Uterus (tissue), 3 donors: ENCODE measurements at regions not wholly inside any gene's neighbourhood (a gene's known extent, or its start where the extent isn't known, plus 50 kb on each side); places are given as distances from the start of the nearest gene placed in this dataset.

ENCODE experiments used
- DNase-seq, 2 donors: peaks; one replicate each; pipeline ENCODE4 v3.0.0-alpha.2; 2019 to 2020
- H3K27ac ChIP-seq, 2 donors: fragments of 200-600 bp; sonication (generic); 1 replicate in 1 of 2; 2 replicates in 1 of 2; pipeline ENCODE4 v1.5.1; 2016 to 2018
- H3K27me3 ChIP-seq, 2 donors: fragments of 200-600 bp; sonication (generic); one replicate each; pipeline ENCODE4 v1.5.1; 2018 to 2019; ENCODE audit warnings: control low read depth in 1 of 2
- H3K36me3 ChIP-seq, 2 donors: fragments of 200-600 bp; sonication (generic); one replicate each; pipeline ENCODE4 v1.5.1; 2019; ENCODE audit warnings: control low read depth in 1 of 2
- H3K4me1 ChIP-seq, 2 donors: fragments of 200-600 bp; sonication (generic); one replicate each; pipeline ENCODE4 v1.5.1; 2018 to 2019; ENCODE audit warnings: control low read depth in 1 of 2
- H3K4me3 ChIP-seq, 2 donors: fragments of 200-600 bp; sonication (generic); 1 replicate in 1 of 2; 2 replicates in 1 of 2; pipeline ENCODE4 v1.5.1; 2018 to 2019; ENCODE audit warnings: mild to moderate bottlenecking in 1 of 2
- H3K9me3 ChIP-seq, 2 donors: fragments of 200-600 bp; sonication (generic); one replicate each; pipeline ENCODE4 v1.5.1; 2019; ENCODE audit warnings: control low read depth in 1 of 2
- CTCF ChIP-seq, 4 experiments: fragments of 200-600 bp in 2 of 4; fragments of 450-650 bp in 2 of 4; sonication (generic) in 2 of 4; IDR thresholded peaks; one replicate each; pipeline ENCODE4 v1.5.1; 2016 to 2019; ENCODE audit warnings: antibody characterized with exemption in 4 of 4, mild to moderate bottlenecking in 2 of 4, moderate library complexity in 1 of 4
- POLR2A ChIP-seq, 2 donors: fragments of 450-650 bp; IDR thresholded peaks; one replicate each; pipeline ENCODE4 v1.6.1; 2016; ENCODE audit warnings: antibody characterized with exemption in 2 of 2, mild to moderate bottlenecking in 1 of 2, moderate library complexity in 1 of 2
- intact Hi-C: fragments of 100-400 bp; cut with DNase I; formaldehyde crosslinking; loops from one replicate; pipeline ENCODE4 v1.15.1; 2023; ENCODE audit warnings: low total_unique reads
- donor health status: DM: yes; HTN: yes; CAD: no.

- TF ChIP-seq CTCF (IDR thresholded peaks at IDR 0.05) (no peak), POLR2A (IDR thresholded peaks at IDR 0.05) (no peak)
- H3K27me3 ChIP-seq = no peaks in the 10 kb centered on the region
- H3K36me3 ChIP-seq = no peaks in the 10 kb centered on the region
- no peaks in the 10 kb centered on the region for H3K4me1 ChIP-seq
- no peak overlapping the region for H3K4me3 ChIP-seq
- no peak for DNase-seq
- H3K9me3 ChIP-seq = no peaks in the 10 kb centered on the region
- intact Hi-C loops = no loop called here
- no peak overlapping the region for H3K27ac ChIP-seq
Observed at GRCh38 chr5:162752612-162753011, 684.8 kb upstream of the CCNG1 start.

- TF ChIP-seq CTCF (IDR thresholded peaks at IDR 0.05) (no peak), POLR2A (IDR thresholded peaks at IDR 0.05) (no peak)
- Histone ChIP-seq H3K4me1 (no peaks in the 10 kb centered on the region), H3K9me3 (no peaks in the 10 kb centered on the region), H3K27me3 (no peaks in the 10 kb centered on the region), H3K4me3 (no peak overlapping the region), H3K27ac (no peak overlapping the region), H3K36me3 (no peaks in the 10 kb centered on the region)
- intact Hi-C loops = no loop called here
- no peak for DNase-seq
Observed at GRCh38 chr5:162762119-162762518, 675.3 kb upstream of the CCNG1 start.

GRCh38 chr5:162769019-162769418, 668.4 kb upstream of the CCNG1 start:
- H3K9me3 ChIP-seq = no peaks in the 10 kb centered on the region
- intact Hi-C loops = no loop called here
- no peaks in the 10 kb centered on the region for H3K36me3 ChIP-seq
- H3K4me1 ChIP-seq = no peaks in the 10 kb centered on the region
- no peak overlapping the region for H3K4me3 ChIP-seq
- H3K27ac ChIP-seq = no peak overlapping the region
- DNase-seq = no peak
- TF ChIP-seq CTCF (IDR thresholded peaks at IDR 0.05) = no peak
- no peak for TF ChIP-seq POLR2A (IDR thresholded peaks at IDR 0.05)
- H3K27me3 ChIP-seq = no peaks in the 10 kb centered on the region

GRCh38 chr5:162785673-162786072, 651.7 kb upstream of the CCNG1 start:
- no peak for TF ChIP-seq CTCF (IDR thresholded peaks at IDR 0.05)
- TF ChIP-seq POLR2A (IDR thresholded peaks at IDR 0.05) = no peak
- no peaks in the 10 kb centered on the region for H3K9me3 ChIP-seq

GRCh38 chr5:162786234-162786633, 651.2 kb upstream of the CCNG1 start:
- intact Hi-C loops = no loop called here
- DNase-seq = no peak
- H3K9me3 ChIP-seq = no peaks in the 10 kb centered on the region
- no peaks in the 10 kb centered on the region for H3K4me1 ChIP-seq
- H3K4me3 ChIP-seq = no peak overlapping the region
- no peak for TF ChIP-seq POLR2A (IDR thresholded peaks at IDR 0.05)
- no peak for TF ChIP-seq CTCF (IDR thresholded peaks at IDR 0.05)
- H3K27ac ChIP-seq = no peak overlapping the region
- no peaks in the 10 kb centered on the region for H3K36me3 ChIP-seq
- H3K27me3 ChIP-seq = no peaks in the 10 kb centered on the region

More at GRCh38 chr5:162785673-162786072, 651.7 kb upstream of the CCNG1 start:
- intact Hi-C loops = no loop called here
- no peak for DNase-seq
- H3K36me3 ChIP-seq = no peaks in the 10 kb centered on the region
- no peaks in the 10 kb centered on the region for H3K27me3 ChIP-seq
- no peaks in the 10 kb centered on the region for H3K4me1 ChIP-seq
- H3K27ac ChIP-seq = no peak overlapping the region
- H3K4me3 ChIP-seq = no peak overlapping the region
